GM19023 (cell line): ENCODE measurements at regions not wholly inside any gene's neighbourhood (a gene's known extent, or its start where the extent isn't known, plus 50 kb on each side); places are given as distances from the start of the nearest gene placed in this dataset.

Experiments
- ATAC-seq: cut with Tn5 transposase; IDR thresholded peaks from one replicate; pipeline ENCODE4 v1.9.1; 2021; ENCODE audit warnings: mild to moderate bottlenecking, moderate library complexity; ENCODE audit not compliant: unreplicated experiment

- ATAC-seq: no peak
These were observed 84.9 kb downstream of the MID1IP1 start for GRCh38 chrX:38886112-38886511.

- no peak for ATAC-seq
These were observed 86.0 kb downstream of the MID1IP1 start for GRCh38 chrX:38887222-38887621.

- ATAC-seq: no peak
These were observed 89.1 kb downstream of the MID1IP1 start for GRCh38 chrX:38890326-38890725.

GRCh38 chrX:38890963-38891362, 89.7 kb downstream of the MID1IP1 start:
- ATAC-seq: no peak

- ATAC-seq: peak; percentile 95
These were observed 90.6 kb downstream of the MID1IP1 start for GRCh38 chrX:38891641-38892413.

GRCh38 chrX:38893441-38893840, 92.2 kb downstream of the MID1IP1 start:
- ATAC-seq: no peak

- ATAC-seq: no peak
These were observed 94.5 kb downstream of the MID1IP1 start for GRCh38 chrX:38895775-38896174.

- ATAC-seq: peak; percentile 73
These were observed 95.6 kb downstream of the MID1IP1 start for GRCh38 chrX:38896724-38897298.

GRCh38 chrX:38898261-38898660, 97.0 kb downstream of the MID1IP1 start:
- ATAC-seq: no peak

- ATAC-seq: no peak
These were observed 98.4 kb downstream of the MID1IP1 start for GRCh38 chrX:38899650-38900049.

GRCh38 chrX:38900719-38901118, 99.5 kb downstream of the MID1IP1 start:
- no peak for ATAC-seq

- ATAC-seq: no peak
These were observed 101.8 kb downstream of the MID1IP1 start for GRCh38 chrX:38902972-38903492.

- no peak for ATAC-seq
These were observed 115.5 kb downstream of the MID1IP1 start for GRCh38 chrX:38916801-38917200.

GRCh38 chrX:38917954-38918353, 116.7 kb downstream of the MID1IP1 start:
- ATAC-seq: no peak

GRCh38 chrX:38919202-38919601, 117.9 kb downstream of the MID1IP1 start:
- ATAC-seq: no peak

- ATAC-seq: no peak
These were observed 118.7 kb downstream of the MID1IP1 start for GRCh38 chrX:38919853-38920528.

GRCh38 chrX:38923451-38923969, 122.3 kb downstream of the MID1IP1 start:
- peak; percentile 59 for ATAC-seq

GRCh38 chrX:38927592-38927991, 126.3 kb downstream of the MID1IP1 start:
- ATAC-seq: no peak

- no peak for ATAC-seq
These were observed 128.7 kb downstream of the MID1IP1 start for GRCh38 chrX:38929966-38930421.

- no peak for ATAC-seq
These were observed 129.2 kb downstream of the MID1IP1 start for GRCh38 chrX:38930474-38930873.

- ATAC-seq: peak; percentile 57
These were observed 134.3 kb downstream of the MID1IP1 start for GRCh38 chrX:38935561-38935960.
